Smooth muscle cell (in vitro differentiated cells): ENCODE measurements at regions not wholly inside any gene's neighbourhood (a gene's known extent, or its start where the extent isn't known, plus 50 kb on each side); places are given as distances from the start of the nearest gene placed in this dataset.
"Not testable (repeated sequence)": the region's sequence is repeated elsewhere in the genome, so short reads cannot be mapped to it uniquely, and the experiment has no call there.

Source experiments
- DNase-seq: peaks from one replicate; lab custom pipeline; 2025; ENCODE audit not compliant: unreplicated experiment; lab: John Stamatoyannopoulos, UW
- H2AFZ ChIP-seq: fragments of 200-600 bp; sonication (generic); 2 replicates; pipeline ENCODE4 v1.6.0; 2016; ENCODE audit warnings: antibody characterized with exemption, low read depth, mild to moderate bottlenecking
- H3F3A ChIP-seq: fragments of 200-600 bp; sonication (generic); 2 replicates; pipeline ENCODE4 v1.6.0; 2017; ENCODE audit warnings: antibody characterized with exemption, low read depth
- H3K27ac ChIP-seq: fragments of 200-600 bp; sonication (generic); 2 replicates; pipeline ENCODE4 v1.5.1; 2016; ENCODE audit warnings: low read depth, mild to moderate bottlenecking
- H3K27me3 ChIP-seq: fragments of 200-600 bp; sonication (generic); 2 replicates; pipeline ENCODE4 v1.6.1; 2016; ENCODE audit warnings: low read depth, mild to moderate bottlenecking
- H3K36me3 ChIP-seq: fragments of 200-600 bp; sonication (generic); 2 replicates; pipeline ENCODE4 v1.5.1; 2016; ENCODE audit warnings: low read depth
- H3K4me1 ChIP-seq: fragments of 200-600 bp; sonication (generic); 2 replicates; pipeline ENCODE4 v1.5.1; 2016; ENCODE audit warnings: low read depth
- H3K4me2 ChIP-seq: fragments of 200-600 bp; sonication (generic); 2 replicates; pipeline ENCODE4 v1.6.0; 2016; ENCODE audit warnings: mild to moderate bottlenecking
- H3K4me3 ChIP-seq: fragments of 200-600 bp; sonication (generic); 2 replicates; pipeline ENCODE4 v1.5.1; 2016; ENCODE audit warnings: mild to moderate bottlenecking
- H3K79me2 ChIP-seq: fragments of 200-600 bp; sonication (generic); 2 replicates; pipeline ENCODE4 v1.6.0; 2016; ENCODE audit warnings: low read depth, mild to moderate bottlenecking
- H3K9ac ChIP-seq: fragments of 200-600 bp; sonication (generic); 2 replicates; pipeline ENCODE4 v1.6.0; 2016; ENCODE audit warnings: low read depth
- H3K9me3 ChIP-seq: fragments of 200-600 bp; sonication (generic); replicated peaks from 2 replicates; pipeline ENCODE4 v1.5.1; 2016; ENCODE audit warnings: low read depth
- H4K20me1 ChIP-seq: fragments of 200-600 bp; sonication (generic); 2 replicates; pipeline ENCODE4 v1.6.0; 2016; ENCODE audit warnings: low read depth
- WGBS: methylation state at CpG from one replicate; pipeline ENCODE4 v1.1.7; 2016; ENCODE audit warnings: low lambda C conversion rate; 5-methylcytosine and 5-hydroxymethylcytosine counted together
- TF ChIP-seq, protein P1 (sequence below): fragments of 200-600 bp; sonication (generic); IDR thresholded peaks from 2 replicates; pipeline ENCODE4 v1.5.1; 2017; ENCODE audit warnings: borderline replicate concordance, mild to moderate bottlenecking, antibody characterized with exemption; ENCODE audit not compliant: insufficient read depth, poor library complexity, severe bottlenecking

GRCh38 chr19:5282901-5283300 is 57.7 kb downstream of the PTPRS start:
- Histone ChIP-seq H3F3A (no peaks in the 10 kb centered on the region), H3K27ac (no peak overlapping the region), H2AFZ (no peak overlapping the region), H3K79me2 (peaks cover 4% of the 10 kb centered on the region), H3K4me1 (no peaks in the 10 kb centered on the region), H3K9ac (no peak overlapping the region), H3K9me3 (no peaks in the 10 kb centered on the region), H3K4me3 (no peak overlapping the region), H3K27me3 (no peaks in the 10 kb centered on the region), H3K4me2 (no peak overlapping the region), H3K36me3 (no peaks in the 10 kb centered on the region), H4K20me1 (peaks cover 30% of the 10 kb centered on the region)
- DNase-seq, result no peak
- TF ChIP-seq, protein P1, sequence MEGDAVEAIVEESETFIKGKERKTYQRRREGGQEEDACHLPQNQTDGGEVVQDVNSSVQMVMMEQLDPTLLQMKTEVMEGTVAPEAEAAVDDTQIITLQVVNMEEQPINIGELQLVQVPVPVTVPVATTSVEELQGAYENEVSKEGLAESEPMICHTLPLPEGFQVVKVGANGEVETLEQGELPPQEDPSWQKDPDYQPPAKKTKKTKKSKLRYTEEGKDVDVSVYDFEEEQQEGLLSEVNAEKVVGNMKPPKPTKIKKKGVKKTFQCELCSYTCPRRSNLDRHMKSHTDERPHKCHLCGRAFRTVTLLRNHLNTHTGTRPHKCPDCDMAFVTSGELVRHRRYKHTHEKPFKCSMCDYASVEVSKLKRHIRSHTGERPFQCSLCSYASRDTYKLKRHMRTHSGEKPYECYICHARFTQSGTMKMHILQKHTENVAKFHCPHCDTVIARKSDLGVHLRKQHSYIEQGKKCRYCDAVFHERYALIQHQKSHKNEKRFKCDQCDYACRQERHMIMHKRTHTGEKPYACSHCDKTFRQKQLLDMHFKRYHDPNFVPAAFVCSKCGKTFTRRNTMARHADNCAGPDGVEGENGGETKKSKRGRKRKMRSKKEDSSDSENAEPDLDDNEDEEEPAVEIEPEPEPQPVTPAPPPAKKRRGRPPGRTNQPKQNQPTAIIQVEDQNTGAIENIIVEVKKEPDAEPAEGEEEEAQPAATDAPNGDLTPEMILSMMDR, result no peak
- WGBS, result 97% methylated on average over 9 of the region's 9 CpGs

DNA sequence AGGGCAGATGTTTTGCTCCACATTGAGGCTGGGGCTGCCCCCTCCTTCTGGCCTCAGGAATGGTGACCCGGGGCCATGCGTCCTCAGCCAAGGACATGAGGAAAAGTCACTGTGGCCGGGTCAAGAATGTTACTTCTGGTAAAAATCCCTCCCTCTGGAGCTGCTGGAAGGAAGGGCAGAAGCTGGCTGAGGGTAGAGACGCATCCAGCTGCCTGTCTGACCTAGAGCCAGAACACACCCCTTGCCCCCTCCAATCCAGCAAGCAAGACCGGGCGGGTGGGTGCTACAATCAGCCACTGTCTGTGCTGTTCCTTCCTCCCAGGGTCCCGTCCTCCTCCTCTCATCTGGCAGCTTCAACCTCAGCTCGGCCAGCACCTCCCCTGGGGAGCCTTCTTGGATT is 59.0 kb downstream of the PTPRS start:
- no peak for DNase-seq
- Histone ChIP-seq H3K4me1 (no peaks in the 10 kb centered on the region), H2AFZ (no peak overlapping the region), H3K4me3 (no peak overlapping the region), H3K4me2 (no peak overlapping the region), H3K36me3 (no peaks in the 10 kb centered on the region), H3K79me2 (no peaks in the 10 kb centered on the region), H3K9me3 (no peaks in the 10 kb centered on the region), H3K27me3 (no peaks in the 10 kb centered on the region), H3F3A (no peaks in the 10 kb centered on the region), H3K27ac (no peak overlapping the region), H3K9ac (no peak overlapping the region), H4K20me1 (peaks cover 17% of the 10 kb centered on the region)
- TF ChIP-seq, protein P1, result no peak
- 93% methylated on average over 8 of the region's 8 CpGs for WGBS

DNA sequence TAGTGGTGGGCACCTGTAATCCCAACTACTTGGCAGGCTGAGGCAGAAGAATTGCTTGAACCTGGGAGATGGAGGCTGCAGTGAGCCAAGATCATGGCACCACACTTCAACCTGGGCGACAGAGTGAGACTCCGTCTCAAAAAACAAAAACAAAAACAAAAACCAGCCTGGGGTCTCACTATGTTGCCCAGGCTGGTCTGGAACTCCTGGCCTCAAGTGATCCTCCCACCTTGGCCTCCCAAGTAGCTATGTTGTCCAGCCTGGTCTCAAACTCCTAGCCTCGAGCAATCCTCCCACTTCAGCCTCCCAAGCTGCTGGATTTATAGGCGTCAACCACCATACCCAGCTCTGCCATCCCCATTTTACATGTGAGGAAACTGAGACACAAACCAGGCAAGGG is 64.9 kb downstream of the PTPRS start:
- not testable (repeated sequence) for H3K4me3 ChIP-seq, H3K27ac ChIP-seq, H3K9me3 ChIP-seq, DNase-seq, H3K4me2 ChIP-seq, H3K9ac ChIP-seq, H3F3A ChIP-seq, H3K36me3 ChIP-seq, H3K79me2 ChIP-seq, H3K4me1 ChIP-seq, H3K27me3 ChIP-seq, H2AFZ ChIP-seq
- peaks cover 18% of the 10 kb centered on the region for H4K20me1 ChIP-seq
- 95% methylated on average over 4 of the region's 4 CpGs for WGBS

DNA sequence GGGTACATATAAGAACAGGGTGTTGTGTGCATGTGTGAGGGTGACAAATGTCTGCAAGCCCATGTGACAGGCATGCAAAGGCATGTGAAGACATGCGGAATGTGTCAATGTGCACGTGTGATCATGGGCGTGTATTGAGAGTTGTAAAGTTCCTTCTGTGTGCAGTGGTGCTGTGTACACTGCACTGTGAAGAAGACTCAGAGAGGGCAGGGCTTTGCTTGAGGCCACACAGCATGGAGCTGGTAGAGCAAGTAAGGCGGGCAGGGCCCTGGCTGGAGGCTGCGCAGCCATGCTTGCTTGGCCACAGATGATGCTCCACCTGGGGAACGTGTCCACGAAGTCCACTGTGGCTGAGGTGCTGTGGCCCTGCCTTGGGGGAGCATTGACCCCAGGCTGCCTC is 66.8 kb downstream of the PTPRS start:
- no peak overlapping the region for H3K9ac ChIP-seq
- H3F3A ChIP-seq, result no peaks in the 10 kb centered on the region
- no peak overlapping the region for H2AFZ ChIP-seq
- H3K27me3 ChIP-seq, result no peaks in the 10 kb centered on the region
- H3K9me3 ChIP-seq, result no peaks in the 10 kb centered on the region
- WGBS, result 98% methylated on average over 7 of the region's 7 CpGs
- no peak overlapping the region for H3K4me2 ChIP-seq
- H3K27ac ChIP-seq, result no peak overlapping the region
- DNase-seq, result no peak
- H3K36me3 ChIP-seq, result no peaks in the 10 kb centered on the region
- no peaks in the 10 kb centered on the region for H3K4me1 ChIP-seq
- TF ChIP-seq, protein P1, result no peak
- peaks cover 18% of the 10 kb centered on the region for H4K20me1 ChIP-seq
- no peak overlapping the region for H3K4me3 ChIP-seq
- no peaks in the 10 kb centered on the region for H3K79me2 ChIP-seq
